ENCODE measurements at regions not wholly inside any gene's neighbourhood (a gene's known extent, or its start where the extent isn't known, plus 50 kb on each side); places are given as distances from the start of the nearest gene placed in this dataset.

DNA sequence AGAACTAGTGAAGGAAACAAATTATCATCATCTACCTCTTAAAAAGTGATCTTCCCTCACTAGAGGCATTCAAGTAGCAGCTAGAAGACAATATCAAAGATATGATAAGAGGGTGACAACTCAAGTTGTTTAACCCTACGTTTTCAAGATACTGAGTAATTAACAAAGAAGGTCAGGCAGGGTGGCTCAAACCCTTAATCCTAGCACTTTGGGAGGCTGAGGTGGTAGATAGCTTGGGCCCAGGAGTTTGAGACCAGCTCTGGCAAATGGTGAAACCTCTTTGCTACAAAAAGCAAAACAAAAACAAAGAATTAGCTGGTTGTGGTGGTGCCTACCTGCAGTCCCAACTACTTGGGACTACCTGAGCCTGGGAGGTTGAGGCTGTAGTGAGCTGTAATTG, 408.2 kb upstream of the TUSC1 start (continued):
- no peak for TF ChIP-seq RBBP5 (IDR thresholded peaks at IDR 0.05; ENCODE audit: borderline replicate concordance, low read depth, low read length)

DNA sequence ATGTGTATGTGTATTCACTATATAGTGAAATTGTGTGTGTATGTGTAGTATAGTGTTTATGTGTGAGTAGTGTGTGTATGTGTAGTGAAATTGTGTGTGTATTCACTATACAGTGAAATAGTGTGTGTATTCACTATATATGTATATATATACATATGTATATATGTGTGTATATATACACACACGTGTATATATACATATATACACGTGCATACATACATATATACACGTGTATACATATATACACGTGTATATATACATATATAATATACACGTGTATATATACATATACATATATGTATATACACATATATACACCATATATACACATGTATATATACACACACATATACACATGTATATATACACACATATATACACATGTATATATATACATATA, 403.6 kb upstream of the TUSC1 start:
- ChIA-PET CTCF (ENCODE audit: partially characterized antibody) (no interaction called here), POLR2A (ENCODE audit: partially characterized antibody) (no interaction called here)
- Histone ChIP-seq H3K36me3 (ENCODE audit: control insufficient read depth in 2 of 4, insufficient read depth in 4 of 4, low read length in 3 of 4) (no peaks in the 10 kb centered on the region), H3K9ac (replicated peaks in 1 of 4; ENCODE audit: extremely low read depth in 1 of 4, low read depth in 3 of 4, low read length in 3 of 4) (no peak overlapping the region), H3K27ac (ENCODE audit: low read depth, low read length) (no peak overlapping the region), H3K4me2 (ENCODE audit: insufficient read depth in 1 of 2, low read depth in 2 of 2, low read length in 2 of 2) (no peak overlapping the region), H2AK5ac (ENCODE audit: low read depth, low read length) (no peak overlapping the region), H4K5ac (ENCODE audit: insufficient read length, low read depth, low read length) (no peak overlapping the region), H4K20me1 (replicated peaks in 1 of 2; ENCODE audit: control insufficient read depth in 1 of 2, insufficient read depth in 2 of 2, low read length in 2 of 2) (no peaks in the 10 kb centered on the region), H3K18ac (ENCODE audit: extremely low read depth, low read length) (no peak overlapping the region), H3K23ac (ENCODE audit: insufficient read length) (no peak overlapping the region), H3K27me3 (replicated peaks in 1 of 4; ENCODE audit: control insufficient read depth in 3 of 4, extremely low read depth in 1 of 4, insufficient read depth in 3 of 4, low read length in 3 of 4) (no peaks in the 10 kb centered on the region), H4K8ac (ENCODE audit: extremely low read depth, insufficient read depth, low read length) (no peak overlapping the region), H3K4me1 (replicated peaks in 1 of 4; ENCODE audit: control insufficient read depth in 3 of 4, insufficient read depth in 4 of 4, low read length in 3 of 4) (no peaks in the 10 kb centered on the region), H3K79me1 (ENCODE audit: low read depth, low read length) (no peaks in the 10 kb centered on the region), H2BK5ac (ENCODE audit: low read depth, low read length) (no peak overlapping the region), H3K14ac (ENCODE audit: insufficient read length) (no peak overlapping the region), H2AFZ (ENCODE audit: low read length) (no peak overlapping the region), H3K9me3 (ENCODE audit: insufficient read depth in 2 of 2, low read depth in 1 of 2, low read length in 1 of 2) (no peaks in the 10 kb centered on the region), H3K23me2 (ENCODE audit: low read depth, low read length) (no peaks in the 10 kb centered on the region), H3K4ac (replicated peaks; ENCODE audit: insufficient read length, low read depth, low read length) (no peak overlapping the region), H3K79me2 (ENCODE audit: control insufficient read depth in 1 of 2, insufficient read depth in 2 of 2, low read length in 2 of 2) (no peaks in the 10 kb centered on the region), H4K91ac (replicated peaks; ENCODE audit: insufficient read length, low read length) (no peak overlapping the region), H2BK12ac (ENCODE audit: low read depth, low read length) (no peak overlapping the region), H2BK120ac (replicated peaks; ENCODE audit: low read depth, low read length) (no peak overlapping the region), H2BK20ac (ENCODE audit: low read length) (no peak overlapping the region), H3K4me3 (ENCODE audit: extremely low read depth in 1 of 4, insufficient read depth in 2 of 4, low read depth in 3 of 4, low read length in 4 of 4) (no peak overlapping the region), H2BK15ac (ENCODE audit: low read length) (no peak overlapping the region), H3K56ac (replicated peaks; ENCODE audit: insufficient read length, low read depth, low read length) (no peak overlapping the region)
- no peak for FAIRE-seq
- no peak for DNase-seq (ENCODE audit: low read depth in 1 of 2, low spot score in 2 of 2)
- WGBS, 2 experiments (ENCODE audit: extremely low coverage in 1 of 2, insufficient coverage in 1 of 2, insufficient read length in 1 of 2, insufficient replicate concordance in 2 of 2, low coverage in 1 of 2, low lambda C conversion rate in 2 of 2, missing lambda C conversion rate in 1 of 2), result 64% methylated on average over 5 of the region's 5 CpGs; no CpG with 5 or more reads in 1 of the 2 experiments
- TF ChIP-seq RNF2 (IDR thresholded peaks at IDR 0.05; ENCODE audit: borderline replicate concordance, low read depth, low read length, missing control alignments, poor library complexity, severe bottlenecking) (no peak), POU5F1 (IDR thresholded peaks at IDR 0.05; ENCODE audit: low read depth, low read length) (no peak), JUND (IDR thresholded peaks at IDR 0.05; ENCODE audit: low read length) (no peak), RFX5 (IDR thresholded peaks at IDR 0.05; ENCODE audit: borderline replicate concordance, low read depth, low read length) (no peak), RAD21 (IDR thresholded peaks at IDR 0.05 in 1 of 2, conservative IDR thresholded peaks at IDR 0.05 in 1 of 2; ENCODE audit: low read depth in 2 of 2, low read length in 2 of 2) (no peak)
